ENCODE measurements at regions not wholly inside any gene's neighbourhood (a gene's known extent, or its start where the extent isn't known, plus 50 kb on each side); places are given as distances from the start of the nearest gene placed in this dataset.

GRCh38 chr3:118108769-118109168 is 925.9 kb downstream of the IGSF11 start:
- TF ChIP-seq POLR2AphosphoS5 (IDR thresholded peaks at IDR 0.05; ENCODE audit: low read depth, low read length) (no peak), CHD2 (IDR thresholded peaks at IDR 0.05; ENCODE audit: low read length, partially characterized antibody) (no peak), MEF2A (IDR thresholded peaks at IDR 0.05; ENCODE audit: borderline replicate concordance, low read depth) (no peak), USF2 (IDR thresholded peaks at IDR 0.05; ENCODE audit: borderline replicate concordance, low read depth, low read length) (no peak), TEAD4 (IDR thresholded peaks at IDR 0.05; ENCODE audit: borderline replicate concordance, insufficient read depth) (no peak), SIN3A (IDR thresholded peaks at IDR 0.05; ENCODE audit: borderline replicate concordance, low read depth, low read length) (no peak), NFIC (IDR thresholded peaks at IDR 0.05; ENCODE audit: borderline replicate concordance) (no peak), EZH2phosphoT487 (IDR thresholded peaks at IDR 0.05; ENCODE audit: borderline replicate concordance, low read depth) (no peak), YY1 (IDR thresholded peaks at IDR 0.05; ENCODE audit: low read depth) (no peak)
- TF ChIP-seq, protein P1, sequence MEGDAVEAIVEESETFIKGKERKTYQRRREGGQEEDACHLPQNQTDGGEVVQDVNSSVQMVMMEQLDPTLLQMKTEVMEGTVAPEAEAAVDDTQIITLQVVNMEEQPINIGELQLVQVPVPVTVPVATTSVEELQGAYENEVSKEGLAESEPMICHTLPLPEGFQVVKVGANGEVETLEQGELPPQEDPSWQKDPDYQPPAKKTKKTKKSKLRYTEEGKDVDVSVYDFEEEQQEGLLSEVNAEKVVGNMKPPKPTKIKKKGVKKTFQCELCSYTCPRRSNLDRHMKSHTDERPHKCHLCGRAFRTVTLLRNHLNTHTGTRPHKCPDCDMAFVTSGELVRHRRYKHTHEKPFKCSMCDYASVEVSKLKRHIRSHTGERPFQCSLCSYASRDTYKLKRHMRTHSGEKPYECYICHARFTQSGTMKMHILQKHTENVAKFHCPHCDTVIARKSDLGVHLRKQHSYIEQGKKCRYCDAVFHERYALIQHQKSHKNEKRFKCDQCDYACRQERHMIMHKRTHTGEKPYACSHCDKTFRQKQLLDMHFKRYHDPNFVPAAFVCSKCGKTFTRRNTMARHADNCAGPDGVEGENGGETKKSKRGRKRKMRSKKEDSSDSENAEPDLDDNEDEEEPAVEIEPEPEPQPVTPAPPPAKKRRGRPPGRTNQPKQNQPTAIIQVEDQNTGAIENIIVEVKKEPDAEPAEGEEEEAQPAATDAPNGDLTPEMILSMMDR (IDR thresholded peaks at IDR 0.05): no peak
